Limb (tissue), 2 donors: ENCODE measurements at regions not wholly inside any gene's neighbourhood (a gene's known extent, or its start where the extent isn't known, plus 50 kb on each side); places are given as distances from the start of the nearest gene placed in this dataset.
"Not testable (repeated sequence)": the region's sequence is repeated elsewhere in the genome, so short reads cannot be mapped to it uniquely, and the experiment has no call there.

Source experiments
- DNase-seq, 2 donors: peaks; one replicate each; pipeline ENCODE4 v3.0.0-alpha.2; 2016; ENCODE audit errors: extremely low spot score in 2 of 2

DNA sequence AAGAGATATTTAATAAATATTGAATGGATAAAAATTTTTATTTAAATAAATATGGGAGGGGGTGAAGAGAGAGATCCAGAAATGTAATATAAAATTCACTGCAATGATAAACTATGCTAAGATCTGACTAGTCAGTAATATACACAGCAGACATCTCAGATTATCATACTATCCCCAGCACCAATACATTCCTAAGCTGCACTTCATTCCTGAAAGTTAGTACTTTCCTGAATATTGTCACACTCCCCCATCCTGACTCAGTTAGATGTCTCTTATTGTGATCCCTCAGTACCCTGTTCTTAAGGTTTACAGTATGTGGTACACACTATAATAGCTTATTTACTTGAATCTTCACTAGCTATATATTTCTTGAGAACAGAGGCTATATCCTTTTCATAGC is 88.3 kb upstream of the KCNQ5 start:
- no peak for DNase-seq

DNA sequence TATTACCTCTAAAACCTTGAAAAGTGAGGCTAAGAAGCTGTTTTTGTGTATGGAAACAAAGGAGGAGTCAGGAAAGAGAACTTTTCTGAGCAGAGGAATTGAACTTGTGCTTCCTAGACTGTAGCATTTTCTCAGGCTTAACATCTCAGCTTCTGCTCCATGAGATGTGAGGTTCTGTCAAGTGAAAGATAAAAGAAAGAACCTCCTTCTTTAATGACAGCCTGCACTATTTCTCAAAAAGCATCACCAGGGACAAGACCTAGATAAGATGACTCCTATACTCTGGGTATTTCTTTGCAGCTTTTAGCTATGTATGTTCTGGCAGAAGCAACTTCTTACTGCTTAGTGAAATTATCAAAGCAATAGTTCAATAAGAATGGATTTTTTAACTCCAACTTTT is 87.6 kb upstream of the KCNQ5 start:
- DNase-seq, result no peak

DNA sequence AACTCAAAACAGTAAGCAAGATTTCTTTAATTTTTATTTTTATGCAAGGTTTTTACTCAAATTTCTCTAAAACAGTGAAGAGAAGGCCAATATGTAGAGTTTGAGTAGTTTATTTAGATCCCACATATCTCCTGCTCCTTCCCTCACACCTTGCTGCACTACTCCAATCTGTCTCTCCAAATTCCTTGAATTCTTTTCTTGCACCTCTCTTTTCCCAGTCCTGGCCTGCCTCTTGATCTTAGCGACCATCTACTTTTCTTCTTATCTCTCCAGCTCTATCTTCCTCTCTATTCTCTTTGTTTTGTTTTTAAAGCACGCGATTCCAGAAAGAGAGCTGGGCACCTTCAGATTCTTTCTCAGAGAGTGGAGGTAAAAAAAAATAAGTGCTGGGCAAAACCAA is 86.7 kb upstream of the KCNQ5 start:
- DNase-seq, result no peak

DNA sequence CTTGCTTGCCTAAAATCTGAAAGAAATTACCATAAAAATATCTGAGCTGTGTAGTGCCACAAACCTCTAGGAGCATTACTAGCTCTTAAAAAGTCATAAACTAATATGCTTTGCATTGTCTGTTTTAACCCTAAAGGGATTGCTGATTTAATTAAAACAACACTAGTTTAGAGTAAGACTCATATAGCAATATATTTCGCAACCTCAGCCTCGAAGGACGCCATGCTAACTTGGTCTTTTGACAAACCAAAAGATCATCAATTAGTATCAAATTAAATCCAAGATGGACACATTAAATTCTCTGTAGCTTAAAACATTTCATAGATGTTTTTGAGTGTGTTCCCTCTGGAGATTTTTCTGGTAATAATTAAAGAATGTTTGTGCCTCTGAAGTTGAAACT is 74.8 kb upstream of the KCNQ5 start:
- no peak for DNase-seq

DNA sequence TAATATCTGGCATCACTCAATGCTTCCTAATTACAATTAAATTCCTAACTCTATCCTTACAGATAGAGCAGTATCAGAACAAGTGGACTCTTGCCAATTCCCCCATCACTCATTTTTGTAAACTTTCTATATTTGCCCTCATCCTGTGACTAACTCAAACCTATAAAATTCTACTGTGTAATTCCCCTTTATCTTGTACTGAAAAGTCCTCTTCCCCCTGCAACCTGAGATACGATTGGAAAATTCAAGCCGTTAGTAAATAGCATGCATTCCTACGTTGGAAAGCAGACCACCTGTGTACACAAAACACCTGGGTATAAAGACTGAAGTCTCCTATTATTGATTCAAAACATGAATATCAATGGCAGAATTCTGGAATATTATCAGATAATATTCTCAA is 70.4 kb upstream of the KCNQ5 start:
- DNase-seq, result no peak

DNA sequence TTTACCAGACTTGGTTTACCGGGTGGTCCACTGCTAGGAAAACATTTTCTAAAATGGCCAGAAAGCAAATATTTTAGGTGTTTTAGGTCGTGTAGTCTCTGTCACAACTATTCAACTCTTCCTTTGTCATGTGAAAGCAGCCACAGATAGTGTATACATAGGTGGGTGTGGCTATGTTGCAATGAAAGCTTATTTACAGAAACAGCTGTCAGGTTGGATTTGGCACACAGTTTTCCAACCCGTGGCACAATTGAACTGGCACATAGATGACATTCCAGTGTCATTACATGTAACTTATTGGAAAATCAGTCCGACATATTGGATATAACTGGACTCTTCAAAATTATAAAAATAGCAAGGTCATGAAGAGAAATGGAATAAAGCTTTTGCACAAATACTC is 68.9 kb upstream of the KCNQ5 start:
- DNase-seq, result peak in 1 of 2 donors; percentile 28

DNA sequence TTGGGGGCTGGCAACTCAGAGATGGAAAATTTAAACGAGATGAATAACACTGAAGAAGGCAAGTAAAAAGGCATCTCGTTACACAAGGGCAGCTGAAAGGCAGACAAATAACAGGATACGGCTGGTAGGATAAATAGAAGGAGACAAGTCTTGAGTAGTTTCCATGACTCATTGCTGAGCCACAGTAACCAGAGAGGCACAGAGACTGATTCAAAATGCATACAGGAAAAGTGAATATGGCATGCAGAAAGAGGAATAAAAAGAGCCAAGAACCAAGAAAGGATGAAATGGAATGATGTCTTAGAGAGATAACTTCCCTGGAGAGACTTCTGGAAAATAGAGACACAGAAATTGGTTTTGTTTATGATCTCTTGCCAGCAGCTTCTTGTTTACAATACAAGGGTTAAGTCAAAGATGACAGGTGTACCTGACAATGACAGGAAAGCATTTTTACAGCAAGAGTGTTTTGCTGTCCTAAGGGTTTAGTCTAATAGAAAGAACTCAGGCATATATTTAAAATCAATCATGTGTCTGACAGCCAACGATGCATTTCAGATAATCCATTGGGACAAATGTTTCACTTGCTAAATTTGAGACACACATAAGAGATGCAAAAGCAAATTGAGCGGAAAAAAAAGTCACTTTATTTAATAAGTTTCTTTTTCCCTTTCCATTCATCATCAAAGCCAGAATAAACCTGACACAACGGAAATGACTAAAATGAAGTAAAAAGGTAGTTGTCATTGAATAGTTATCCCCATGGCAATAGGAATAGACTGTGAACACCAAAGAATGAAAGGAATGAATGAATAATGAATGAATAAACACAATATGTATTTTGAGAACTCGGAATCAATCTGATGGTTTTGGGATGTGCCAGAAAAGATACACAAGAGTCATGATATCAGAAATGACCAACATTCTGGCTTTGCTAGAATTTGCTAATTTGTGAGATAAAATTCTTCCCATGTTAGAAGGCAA is 68.0 kb upstream of the KCNQ5 start:
- DNase-seq, result no peak

DNA sequence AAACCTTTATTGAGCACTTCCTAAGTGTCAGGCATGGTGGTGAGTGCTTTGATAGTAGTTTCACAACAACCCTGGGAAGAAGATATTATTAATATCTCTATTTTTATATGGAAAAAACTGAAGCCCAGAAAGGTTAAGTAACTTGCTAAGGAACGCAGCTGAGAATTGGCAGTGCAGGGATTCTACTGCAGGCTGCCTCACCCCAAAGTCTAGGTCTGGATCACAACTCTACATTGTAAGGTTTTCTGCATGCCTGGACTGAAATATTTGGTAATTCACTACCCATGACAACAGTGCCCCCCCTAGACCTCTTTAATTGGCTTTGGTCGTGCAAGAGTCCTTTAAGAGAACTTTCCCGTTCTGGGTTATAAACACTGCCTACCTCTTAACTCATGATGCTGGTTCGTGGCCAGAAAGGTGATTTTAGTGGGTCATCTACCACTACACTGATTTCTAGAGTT is 67.1 kb upstream of the KCNQ5 start:
- DNase-seq, result no peak

DNA sequence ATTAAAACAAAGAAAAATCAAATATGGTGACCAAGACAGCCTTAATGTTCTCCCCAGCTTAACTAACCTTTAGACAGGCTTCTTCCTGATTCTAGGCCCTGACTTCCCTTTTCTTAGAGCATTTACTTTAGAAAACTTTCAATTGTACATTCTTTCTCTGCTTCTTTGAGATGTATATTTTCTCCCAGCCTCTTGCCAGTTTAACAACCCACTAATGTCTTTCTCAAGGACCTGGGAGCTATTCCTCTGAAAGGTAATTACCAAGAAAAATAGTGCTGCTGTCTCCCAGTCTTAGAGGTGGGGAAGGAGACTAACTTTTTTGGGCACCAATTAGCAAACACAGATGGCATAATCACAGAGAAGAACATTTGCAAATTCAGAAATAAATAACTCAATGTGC is 62.8 kb upstream of the KCNQ5 start:
- no peak for DNase-seq

DNA sequence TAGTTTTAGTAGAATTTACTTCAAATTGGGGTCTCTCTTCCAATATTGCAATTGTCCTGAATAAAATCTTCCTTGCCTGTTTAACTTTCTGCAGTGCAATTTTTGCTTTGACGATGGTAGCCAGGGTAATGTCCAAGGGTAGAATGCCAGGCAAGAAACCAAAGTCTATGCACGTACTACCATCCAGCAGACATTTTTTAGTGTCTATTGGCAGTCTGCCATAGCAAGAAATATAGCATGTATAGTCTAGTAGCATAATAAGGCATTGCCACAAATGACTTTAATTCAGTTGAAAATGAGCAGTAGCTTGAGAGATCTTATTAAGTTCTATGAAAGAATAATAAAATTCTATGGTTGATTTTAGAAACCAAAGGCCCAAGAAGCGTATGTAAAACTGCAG is 62.3 kb upstream of the KCNQ5 start:
- no peak for DNase-seq

DNA sequence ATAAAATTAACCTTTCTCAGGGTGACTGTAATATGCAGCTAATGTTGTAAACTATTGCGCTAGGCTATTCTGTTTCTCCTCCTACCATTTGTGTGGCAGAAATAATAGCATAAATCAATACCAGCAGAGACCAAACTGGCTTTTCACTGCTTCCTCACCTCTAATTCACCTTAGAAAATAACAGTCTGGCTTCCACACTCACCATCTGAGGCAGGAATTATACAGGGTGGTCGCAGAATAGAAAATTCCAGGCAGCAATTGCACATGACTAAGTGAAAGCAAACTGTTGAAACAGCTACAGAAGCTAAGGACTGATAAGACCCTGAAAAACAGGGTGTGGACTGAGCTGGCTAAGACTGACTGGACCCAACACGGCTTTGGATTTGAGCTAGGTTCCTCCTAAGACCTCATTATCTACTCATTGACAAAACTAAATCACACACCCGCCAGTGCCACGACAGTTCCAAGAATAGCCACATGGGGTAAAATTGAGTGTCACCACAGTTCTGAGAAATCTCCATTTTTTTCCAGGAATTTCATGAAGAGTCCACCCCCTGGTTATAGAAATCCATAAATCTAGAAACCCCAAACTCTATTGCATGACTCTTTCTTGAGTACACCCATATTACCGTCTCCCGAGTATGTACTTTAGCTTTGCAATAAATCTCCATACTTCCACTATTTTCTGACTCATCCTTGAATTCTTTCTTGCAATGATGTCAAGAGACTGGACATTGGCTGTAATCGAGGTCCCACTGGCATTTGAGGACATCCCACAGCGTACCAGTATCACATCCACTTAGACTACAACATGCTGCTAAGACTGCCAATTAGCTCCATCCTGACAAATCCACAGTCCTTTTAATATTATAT is 60.9 kb upstream of the KCNQ5 start:
- DNase-seq, result no peak

DNA sequence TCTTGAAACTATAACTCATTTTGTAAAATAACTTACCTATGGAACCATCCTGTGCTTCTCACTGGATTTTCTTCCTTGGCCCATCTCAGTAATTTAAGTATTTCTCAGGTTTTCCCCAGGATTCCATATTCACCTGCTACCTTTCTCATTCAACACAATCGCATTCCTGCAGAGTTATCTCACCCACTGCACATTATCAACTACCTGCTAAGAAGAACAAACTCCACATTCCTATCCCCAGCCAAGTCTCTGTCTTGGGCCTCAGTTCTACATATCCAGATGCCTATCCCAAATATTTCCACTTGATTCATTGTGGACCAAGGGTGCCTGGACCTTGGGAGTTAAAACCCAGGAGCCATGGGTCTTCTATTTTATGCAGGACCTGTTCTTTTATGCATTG is 60.2 kb upstream of the KCNQ5 start:
- no peak for DNase-seq

DNA sequence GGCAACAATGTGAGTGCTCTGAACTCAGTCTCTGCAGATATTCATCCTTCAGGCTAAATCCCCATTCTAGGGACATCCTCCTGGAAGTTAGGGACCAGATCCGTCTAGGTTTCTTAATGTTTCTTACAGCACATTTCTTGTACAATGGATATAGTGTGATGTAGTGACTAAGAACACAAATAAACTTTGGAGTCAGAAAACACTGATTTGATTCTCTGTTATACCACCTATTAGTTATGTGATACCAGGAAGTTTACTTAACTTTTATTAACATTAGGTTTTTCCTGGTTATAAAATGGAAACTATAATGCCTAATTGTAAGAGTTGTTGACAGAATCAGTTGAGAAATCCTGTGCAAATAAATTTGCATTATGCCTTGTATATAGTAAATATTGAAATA is 57.6 kb upstream of the KCNQ5 start:
- DNase-seq, result no peak

DNA sequence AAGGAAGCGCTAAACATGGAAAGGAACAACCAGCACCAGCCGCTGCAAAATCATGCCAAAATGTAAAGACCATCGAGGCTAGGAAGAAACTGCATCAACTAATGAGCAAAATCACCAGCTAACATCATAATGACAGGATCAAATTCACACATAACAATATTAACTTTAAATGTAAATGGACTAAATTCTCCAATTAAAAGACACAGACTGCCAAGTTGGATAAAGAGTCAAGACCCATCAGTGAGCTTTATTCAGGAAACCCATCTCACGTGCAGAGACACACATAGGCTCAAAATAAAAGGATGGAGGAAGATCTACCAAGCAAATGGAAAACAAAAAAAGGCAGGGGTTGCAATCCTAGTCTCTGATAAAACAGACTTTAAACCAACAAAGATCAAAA is 49.9 kb upstream of the KCNQ5 start:
- not testable (repeated sequence) for DNase-seq
